Fibroblast of lung (primary cell): ENCODE measurements at regions not wholly inside any gene's neighbourhood (a gene's known extent, or its start where the extent isn't known, plus 50 kb on each side); places are given as distances from the start of the nearest gene placed in this dataset.
A peak's percentile ranks its signal among the peaks of the same experiment; 100 is the strongest.

Experiments used
- DNase-seq, 2 donors: peaks; one replicate each; pipeline versions ENCODE4 v3.0.0 to v3.0.0-alpha.2; 2010; ENCODE audit warnings: low read depth in 2 of 2
- H2AFZ ChIP-seq: 2 replicates; pipeline ENCODE4 v1.5.1; 2012; ENCODE audit warnings: low read length, control low read depth, inconsistent platforms
- H3K27ac ChIP-seq: 2 replicates; pipeline ENCODE4 v1.5.1; 2011; ENCODE audit warnings: low read length, control low read depth; ENCODE audit not compliant: insufficient read depth
- H3K27me3 ChIP-seq: 2 replicates; pipeline ENCODE4 v1.5.1; 2011; ENCODE audit warnings: mild to moderate bottlenecking, low read length; ENCODE audit not compliant: control insufficient read depth, insufficient read depth
- H3K36me3 ChIP-seq: 2 replicates; pipeline ENCODE4 v1.5.1; 2011; ENCODE audit warnings: low read length; ENCODE audit not compliant: control insufficient read depth, insufficient read depth
- H3K4me1 ChIP-seq: 2 replicates; pipeline ENCODE4 v1.5.1; 2011; ENCODE audit warnings: low read length; ENCODE audit not compliant: control insufficient read depth, insufficient read depth; ENCODE audit errors: extremely low read depth
- H3K4me2 ChIP-seq: 2 replicates; pipeline ENCODE4 v1.5.1; 2011; ENCODE audit warnings: low read length, control low read depth; ENCODE audit not compliant: insufficient read depth; ENCODE audit errors: extremely low read depth
- H3K4me3 ChIP-seq, 4 experiments: fragments of 200-600 bp in 1 of 4; sonication (generic) in 1 of 4; replicated peaks in 1 of 4; 2 replicates each; pipeline ENCODE4 v1.5.1; 2011 to 2016; ENCODE audit warnings: low read length in 4 of 4, low read depth in 3 of 4, mild to moderate bottlenecking in 3 of 4, control low read depth in 2 of 4, inconsistent platforms in 1 of 4, mixed read lengths in 1 of 4; ENCODE audit not compliant: insufficient read depth in 1 of 4; ENCODE audit errors: control extremely low read depth in 1 of 4
- H3K79me2 ChIP-seq: 2 replicates; pipeline ENCODE4 v1.5.1; 2012; ENCODE audit warnings: mild to moderate bottlenecking, low read length, inconsistent platforms; ENCODE audit not compliant: control insufficient read depth, insufficient read depth
- H3K9ac ChIP-seq: 2 replicates; pipeline ENCODE4 v1.5.1; 2011; ENCODE audit warnings: mild to moderate bottlenecking, low read length, control low read depth; ENCODE audit not compliant: insufficient read depth
- H3K9me3 ChIP-seq: 2 replicates; pipeline ENCODE4 v1.5.1; 2012; ENCODE audit warnings: low read depth, low read length; ENCODE audit not compliant: control insufficient read depth, insufficient read depth
- H4K20me1 ChIP-seq: 2 replicates; pipeline ENCODE4 v1.5.1; 2011; ENCODE audit warnings: low read length; ENCODE audit not compliant: control insufficient read depth, insufficient read depth; ENCODE audit errors: extremely low read depth
- EZH2 ChIP-seq: IDR thresholded peaks from 2 replicates; pipeline ENCODE4 v1.5.1; 2012; ENCODE audit warnings: low read length, control low read depth, mild to moderate bottlenecking; ENCODE audit errors: missing control alignments
- TF ChIP-seq, protein P1 (sequence below), 2 donors: IDR thresholded peaks in 1 of 2; conservative IDR thresholded peaks in 1 of 2; 1 replicate in 1 of 2; 2 replicates in 1 of 2; pipeline ENCODE4 v1.5.1; 2011 to 2012; ENCODE audit warnings: low read length in 2 of 2, control low read depth in 1 of 2, inconsistent platforms in 1 of 2, low read depth in 1 of 2, mild to moderate bottlenecking in 1 of 2

DNA sequence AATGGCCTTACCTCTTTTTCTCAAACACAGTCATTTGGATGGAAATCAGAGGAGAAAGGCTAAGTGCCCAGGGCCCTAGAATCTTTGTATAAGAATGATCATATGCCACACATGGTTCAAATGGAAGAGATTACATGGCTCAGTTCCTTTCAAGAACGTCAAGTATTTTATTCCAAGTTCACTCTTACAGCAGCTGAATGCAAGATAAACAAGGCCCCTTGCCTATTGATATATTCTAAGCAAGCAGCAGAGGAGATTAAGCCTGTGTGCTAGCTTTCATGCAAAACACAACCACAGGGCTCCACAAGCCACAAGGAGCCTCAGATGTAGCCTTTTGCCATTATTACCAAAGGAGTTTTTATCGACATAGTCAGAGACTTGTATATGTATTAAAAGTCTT is 55.3 kb upstream of the SLCO6A1 start:
- Histone ChIP-seq H3K27ac (no peak overlapping the region), H3K9me3 (no peaks in the 10 kb centered on the region), H4K20me1 (no peaks in the 10 kb centered on the region), H3K36me3 (no peaks in the 10 kb centered on the region), H3K27me3 (no peaks in the 10 kb centered on the region), H3K79me2 (no peaks in the 10 kb centered on the region), H3K4me2 (no peak overlapping the region), H2AFZ (no peak overlapping the region), H3K4me1 (no peaks in the 10 kb centered on the region), H3K9ac (no peak overlapping the region), H3K4me3 (no peak overlapping the region)
- no peak for TF ChIP-seq EZH2
- TF ChIP-seq, protein P1, sequence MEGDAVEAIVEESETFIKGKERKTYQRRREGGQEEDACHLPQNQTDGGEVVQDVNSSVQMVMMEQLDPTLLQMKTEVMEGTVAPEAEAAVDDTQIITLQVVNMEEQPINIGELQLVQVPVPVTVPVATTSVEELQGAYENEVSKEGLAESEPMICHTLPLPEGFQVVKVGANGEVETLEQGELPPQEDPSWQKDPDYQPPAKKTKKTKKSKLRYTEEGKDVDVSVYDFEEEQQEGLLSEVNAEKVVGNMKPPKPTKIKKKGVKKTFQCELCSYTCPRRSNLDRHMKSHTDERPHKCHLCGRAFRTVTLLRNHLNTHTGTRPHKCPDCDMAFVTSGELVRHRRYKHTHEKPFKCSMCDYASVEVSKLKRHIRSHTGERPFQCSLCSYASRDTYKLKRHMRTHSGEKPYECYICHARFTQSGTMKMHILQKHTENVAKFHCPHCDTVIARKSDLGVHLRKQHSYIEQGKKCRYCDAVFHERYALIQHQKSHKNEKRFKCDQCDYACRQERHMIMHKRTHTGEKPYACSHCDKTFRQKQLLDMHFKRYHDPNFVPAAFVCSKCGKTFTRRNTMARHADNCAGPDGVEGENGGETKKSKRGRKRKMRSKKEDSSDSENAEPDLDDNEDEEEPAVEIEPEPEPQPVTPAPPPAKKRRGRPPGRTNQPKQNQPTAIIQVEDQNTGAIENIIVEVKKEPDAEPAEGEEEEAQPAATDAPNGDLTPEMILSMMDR (conservative IDR thresholded peaks at IDR 0.05 in 1 of 2, IDR thresholded peaks at IDR 0.05 in 1 of 2; ENCODE audit: low read depth in 1 of 2, low read length in 2 of 2), result no peak
- DNase-seq, result peak in 1 of 2 donors; percentile 37

DNA sequence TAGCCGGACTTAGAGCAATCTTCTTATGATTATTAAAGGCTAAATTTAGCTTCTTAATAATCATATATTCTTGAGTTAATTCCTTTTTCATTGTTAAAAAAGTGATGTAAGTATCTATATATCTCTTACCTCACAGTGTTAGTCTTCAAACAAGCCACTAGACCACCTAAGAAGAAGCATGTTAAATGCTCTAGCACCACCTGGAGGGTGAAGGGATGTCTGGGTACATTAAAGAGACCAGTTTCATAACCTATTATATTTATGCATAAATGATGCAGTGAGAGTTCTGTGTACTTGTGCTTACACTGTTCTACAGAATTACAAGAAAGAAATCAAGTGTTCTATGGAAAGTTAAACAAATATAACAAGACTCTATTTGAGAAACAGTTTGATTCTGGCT is 55.9 kb upstream of the SLCO6A1 start:
- H3K4me1 ChIP-seq, result no peaks in the 10 kb centered on the region
- H3K27ac ChIP-seq, result no peak overlapping the region
- H3K36me3 ChIP-seq, result no peaks in the 10 kb centered on the region
- no peak for TF ChIP-seq EZH2
- TF ChIP-seq, protein P1 (conservative IDR thresholded peaks at IDR 0.05 in 1 of 2, IDR thresholded peaks at IDR 0.05 in 1 of 2; ENCODE audit: low read depth in 1 of 2, low read length in 2 of 2), result no peak
- no peak overlapping the region for H3K4me2 ChIP-seq
- no peak overlapping the region for H3K4me3 ChIP-seq
- no peak for DNase-seq
- H4K20me1 ChIP-seq, result no peaks in the 10 kb centered on the region
- H3K9me3 ChIP-seq, result no peaks in the 10 kb centered on the region
- no peak overlapping the region for H3K9ac ChIP-seq
- no peak overlapping the region for H2AFZ ChIP-seq
- H3K27me3 ChIP-seq, result no peaks in the 10 kb centered on the region
- H3K79me2 ChIP-seq, result no peaks in the 10 kb centered on the region

DNA sequence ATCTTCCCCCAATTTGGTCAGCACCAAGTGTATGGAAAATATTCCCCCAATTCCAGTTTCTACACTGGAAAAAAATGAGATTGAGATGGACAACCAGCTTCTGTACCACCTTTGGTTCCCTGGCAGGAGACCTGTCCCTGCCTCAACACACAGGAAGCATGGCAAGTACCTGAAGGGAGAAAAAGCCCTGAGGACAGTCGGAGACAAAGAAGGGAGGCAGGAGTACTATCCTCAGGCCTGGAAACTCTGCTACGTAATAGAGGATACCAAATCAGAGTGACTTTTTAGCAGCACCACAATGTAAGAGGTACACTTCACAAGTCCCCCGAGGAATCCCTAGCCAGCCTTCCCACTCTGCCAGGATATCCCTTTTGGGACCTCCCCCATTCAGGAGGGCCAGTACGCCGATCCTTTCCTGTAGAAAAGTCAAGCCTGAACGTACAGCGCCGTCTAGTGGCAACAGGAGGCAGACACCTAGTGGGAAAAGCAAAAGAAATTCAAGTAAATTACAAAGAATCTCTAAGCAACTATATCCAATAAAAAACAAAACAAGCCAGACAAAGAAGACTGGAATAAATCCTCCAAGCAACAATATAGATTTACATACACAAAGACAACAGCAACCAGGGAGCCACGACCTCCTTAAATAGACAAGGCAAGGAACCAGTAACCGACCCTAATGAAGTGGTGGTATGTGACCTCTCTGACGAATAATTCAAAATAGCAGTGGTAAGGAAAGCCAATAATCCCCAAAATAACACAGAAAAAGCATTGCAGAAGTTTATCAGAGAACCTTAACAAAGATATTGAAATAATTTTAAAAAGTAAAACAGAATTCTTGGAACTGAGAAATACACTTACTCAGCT is 63.3 kb upstream of the SLCO6A1 start:
- H3K9ac ChIP-seq, result no peak overlapping the region
- no peaks in the 10 kb centered on the region for H3K4me1 ChIP-seq
- TF ChIP-seq EZH2, result no peak
- TF ChIP-seq, protein P1 (conservative IDR thresholded peaks at IDR 0.05 in 1 of 2, IDR thresholded peaks at IDR 0.05 in 1 of 2; ENCODE audit: low read depth in 1 of 2, low read length in 2 of 2), result peak; percentile 72 to 81
- no peak overlapping the region for H3K4me3 ChIP-seq
- H3K36me3 ChIP-seq, result no peaks in the 10 kb centered on the region
- DNase-seq, result peak in 1 of 2 donors; percentile 8
- no peak overlapping the region for H3K27ac ChIP-seq
- H3K4me2 ChIP-seq, result no peak overlapping the region
- H3K79me2 ChIP-seq, result no peaks in the 10 kb centered on the region
- no peak overlapping the region for H2AFZ ChIP-seq
- H4K20me1 ChIP-seq, result no peaks in the 10 kb centered on the region
- no peaks in the 10 kb centered on the region for H3K27me3 ChIP-seq
- H3K9me3 ChIP-seq, result no peaks in the 10 kb centered on the region
